GM21723 (cell line): ENCODE measurements at regions not wholly inside any gene's neighbourhood (a gene's known extent, or its start where the extent isn't known, plus 50 kb on each side); places are given as distances from the start of the nearest gene placed in this dataset.

Experiments used
- ATAC-seq: cut with Tn5 transposase; IDR thresholded peaks from one replicate; pipeline ENCODE4 v1.9.1; 2021; ENCODE audit warnings: mild to moderate bottlenecking, moderate library complexity; ENCODE audit not compliant: unreplicated experiment

GRCh38 chr9:84447305-84447704 lies 106.7 kb upstream of the SLC28A3 start:
- no peak for ATAC-seq

DNA sequence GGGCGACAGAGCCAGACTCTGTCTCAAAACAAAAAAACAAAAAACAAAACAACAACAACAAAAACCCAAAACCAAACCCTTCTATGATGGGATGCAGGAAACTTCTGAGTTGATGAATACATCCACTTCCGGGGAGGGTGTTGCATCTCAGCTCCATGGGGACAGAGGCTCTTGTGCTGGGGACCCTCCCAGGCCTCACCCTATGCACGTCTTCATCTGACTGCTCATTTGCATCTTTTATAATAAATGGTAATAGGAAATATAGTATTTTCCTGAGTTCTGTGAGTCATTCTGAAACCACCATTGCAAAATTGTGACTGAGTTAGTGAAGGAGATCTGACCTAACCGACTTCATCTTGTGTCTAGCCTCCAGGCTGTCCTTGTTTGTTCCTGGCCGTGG lies 109.5 kb upstream of the SLC28A3 start:
- no peak for ATAC-seq

- ATAC-seq = no peak
Observed at GRCh38 chr9:84456527-84456926, 116.0 kb upstream of the SLC28A3 start.

DNA sequence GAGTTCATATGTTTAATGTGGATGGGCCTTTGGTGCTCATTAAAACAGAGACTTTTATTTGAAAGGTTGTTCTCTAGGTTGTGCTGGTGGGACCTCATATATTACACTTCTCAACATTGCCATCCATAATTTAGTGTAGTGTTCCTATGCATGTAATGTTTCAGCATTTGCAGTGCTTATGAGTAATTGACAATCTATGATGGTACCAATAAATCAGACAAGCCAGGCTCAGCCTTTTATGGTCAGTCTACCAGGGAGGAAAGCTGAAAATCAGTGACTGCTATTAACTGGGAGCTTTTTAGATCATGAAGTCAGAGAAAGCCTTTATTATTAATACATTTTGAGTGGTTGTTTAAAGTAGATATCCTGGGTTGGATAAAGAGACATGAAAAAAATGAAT lies 120.1 kb upstream of the SLC28A3 start:
- ATAC-seq = no peak

DNA sequence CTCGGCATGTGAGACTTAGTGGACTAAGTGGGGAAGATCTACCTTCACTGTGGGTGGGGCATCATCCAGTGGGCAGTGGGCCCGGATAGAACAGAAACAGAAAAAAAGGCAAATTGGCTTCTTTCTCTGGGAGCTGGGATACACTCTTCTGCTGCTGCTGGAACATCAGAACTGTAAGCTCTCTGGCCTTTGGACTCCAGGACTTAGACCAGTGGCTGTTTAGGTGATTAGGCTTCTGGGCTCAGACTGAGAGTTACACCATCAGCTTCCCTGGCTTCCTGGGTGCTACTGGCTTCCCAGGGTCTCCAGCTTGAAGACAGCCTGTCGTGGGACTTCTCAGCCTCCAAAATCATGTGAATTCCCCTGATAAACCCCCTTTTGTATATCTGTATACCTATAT lies 122.7 kb upstream of the SLC28A3 start:
- no peak for ATAC-seq

DNA sequence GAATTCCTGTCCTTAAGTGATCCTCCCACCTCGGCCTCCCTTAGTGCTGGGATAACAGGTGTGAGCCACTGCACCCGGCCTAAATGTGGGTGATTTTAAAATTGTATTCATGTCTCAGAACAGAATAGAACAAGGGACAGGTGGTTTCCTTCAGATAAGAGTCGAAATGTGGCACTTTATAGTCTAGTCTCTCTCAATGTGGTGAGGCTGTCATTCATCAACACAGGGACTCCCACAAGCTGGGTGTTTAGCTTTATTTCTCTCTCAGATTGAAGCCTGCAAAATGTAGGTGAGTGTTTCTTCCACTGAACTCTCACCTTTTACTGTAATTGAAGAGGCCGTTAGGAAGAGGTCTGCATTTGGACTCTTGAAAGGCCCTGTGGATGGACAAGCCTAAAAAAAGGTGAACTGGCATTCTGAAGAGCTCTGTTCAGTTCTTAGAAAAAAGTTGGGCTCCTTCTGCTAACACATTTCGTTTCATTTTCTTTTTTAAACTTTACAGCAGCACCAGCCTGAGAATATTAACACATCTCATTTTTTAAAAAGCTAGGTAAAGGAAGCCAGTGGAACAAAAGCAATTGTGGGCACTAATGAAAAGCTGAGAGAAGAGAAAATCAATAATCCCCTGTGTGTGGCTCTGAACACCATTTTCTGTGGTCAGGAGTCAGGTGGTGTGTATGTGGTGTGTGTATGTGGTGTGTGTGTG lies 126.2 kb upstream of the SLC28A3 start:
- ATAC-seq = no peak

DNA sequence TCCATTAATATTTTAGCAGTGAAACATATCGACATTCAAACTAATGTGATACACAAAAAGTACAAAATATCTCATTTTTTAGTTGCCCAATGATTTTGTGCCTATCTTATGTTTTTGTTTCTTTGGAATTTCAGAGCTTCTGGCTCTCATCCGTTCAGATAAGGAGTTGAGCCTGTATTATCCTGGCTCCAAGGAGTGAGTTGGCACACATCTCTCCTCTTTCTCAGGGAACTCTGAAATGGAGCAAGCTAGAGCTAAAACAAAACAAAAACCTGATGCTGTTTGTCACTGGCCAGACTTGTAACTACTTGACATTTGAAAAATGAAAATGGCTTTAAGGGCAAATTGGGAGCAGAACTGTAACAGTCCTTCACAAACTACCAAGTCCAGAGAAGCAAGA lies 131.3 kb upstream of the SLC28A3 start:
- ATAC-seq = no peak

- no peak for ATAC-seq
Observed at GRCh38 chr9:84478996-84479395, 138.4 kb upstream of the SLC28A3 start.

DNA sequence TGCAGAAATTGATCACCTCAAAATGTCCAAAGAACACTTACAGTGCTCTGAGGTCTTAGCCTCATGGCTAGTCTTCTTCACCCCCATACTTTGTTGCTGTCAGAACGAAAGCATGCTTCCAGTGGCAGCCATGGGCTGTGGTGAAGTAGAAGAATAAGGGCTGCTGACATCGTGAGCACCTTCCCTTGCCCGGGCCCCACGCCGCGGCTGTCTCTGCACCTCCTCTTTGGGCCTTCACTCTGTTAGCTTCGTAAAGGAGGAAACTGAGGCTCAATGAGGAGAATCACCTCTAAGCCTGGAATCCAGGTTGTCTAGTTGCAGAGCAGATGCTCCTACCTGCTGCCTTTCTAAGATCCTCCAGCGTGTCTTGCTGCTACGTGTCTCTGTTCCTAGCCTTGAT lies 139.5 kb upstream of the SLC28A3 start:
- no peak for ATAC-seq

- ATAC-seq = no peak
Observed at GRCh38 chr9:84481231-84481630, 140.7 kb upstream of the SLC28A3 start.

GRCh38 chr9:84481636-84482218 lies 141.2 kb upstream of the SLC28A3 start:
- no peak for ATAC-seq

DNA sequence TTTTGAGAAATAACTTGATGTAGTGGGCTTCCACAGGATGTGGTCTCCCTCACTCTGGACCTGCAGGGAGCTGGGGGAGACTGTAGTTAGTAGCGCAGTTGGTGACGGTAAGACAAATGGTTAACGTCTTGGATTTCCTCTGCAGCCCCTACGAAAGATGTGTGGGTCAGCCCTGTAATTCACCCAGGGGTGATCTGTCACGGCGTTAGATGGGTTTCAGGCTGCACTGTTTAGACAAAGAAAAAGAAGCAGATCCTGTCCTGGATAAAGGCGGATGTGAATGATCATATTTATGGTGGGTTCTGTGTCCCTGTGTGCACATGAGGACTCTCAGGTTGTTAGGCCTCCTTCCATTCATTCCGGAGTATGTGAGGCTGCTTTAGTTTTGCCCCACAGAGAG lies 142.0 kb upstream of the SLC28A3 start:
- no peak for ATAC-seq

GRCh38 chr9:84484172-84484571 lies 143.6 kb upstream of the SLC28A3 start:
- no peak for ATAC-seq

- no peak for ATAC-seq
Observed at GRCh38 chr9:84485539-84485938, 145.0 kb upstream of the SLC28A3 start.

- no peak for ATAC-seq
Observed at GRCh38 chr9:84486663-84487062, 146.1 kb upstream of the SLC28A3 start.

DNA sequence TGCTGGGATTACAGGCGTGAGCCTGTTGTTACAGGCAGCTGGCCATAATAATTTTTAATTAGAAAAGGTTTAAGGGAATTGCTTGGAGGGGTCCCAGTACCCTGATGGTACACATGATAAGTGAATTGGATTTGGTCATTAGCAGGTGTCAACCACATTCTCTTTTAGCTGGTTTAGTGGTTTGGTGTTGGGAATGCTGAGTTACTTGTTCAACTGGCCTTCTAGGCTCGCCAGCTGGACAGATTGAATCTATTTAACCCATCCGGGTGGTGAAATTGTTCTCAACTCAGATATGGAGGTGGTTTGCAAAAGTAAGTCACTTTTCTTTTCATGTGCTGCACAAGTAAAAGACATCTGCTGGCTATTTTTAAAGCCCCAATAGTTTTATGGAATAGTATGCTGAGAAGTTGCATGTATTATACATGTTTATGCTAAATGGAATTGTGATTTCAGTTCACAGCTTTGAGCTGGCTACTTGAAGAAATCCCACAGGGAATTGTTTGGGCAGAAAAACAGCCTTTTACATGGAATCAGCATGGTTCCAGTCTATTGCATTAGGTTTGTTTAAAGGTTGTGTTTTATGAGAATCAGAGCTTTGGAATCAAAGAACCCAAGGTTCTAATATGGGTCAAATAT lies 149.8 kb upstream of the SLC28A3 start:
- no peak for ATAC-seq

DNA sequence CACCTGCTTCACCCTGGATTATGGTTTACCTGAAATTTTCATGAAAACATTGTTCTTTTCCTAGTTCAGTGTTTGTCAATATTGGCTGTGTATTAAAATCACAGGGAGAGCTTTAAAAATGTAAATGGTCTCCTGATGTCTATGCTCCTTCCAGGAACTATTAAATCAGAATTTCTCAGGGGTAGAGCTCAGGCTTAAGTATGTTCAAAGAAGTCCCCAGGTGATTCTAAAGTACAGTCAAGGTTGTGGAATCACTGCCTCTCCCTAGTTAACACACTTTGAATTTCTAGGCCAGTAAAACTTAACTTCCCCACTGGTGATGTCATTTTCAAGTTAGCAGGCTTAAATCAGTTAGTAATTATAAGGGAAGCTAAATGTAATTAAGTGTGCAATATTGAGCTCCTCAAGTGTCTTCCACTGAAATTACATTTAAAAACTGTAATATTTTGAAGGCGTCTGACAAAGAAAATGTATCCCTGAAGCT lies 150.3 kb upstream of the SLC28A3 start:
- ATAC-seq = no peak

- ATAC-seq = no peak
Observed at GRCh38 chr9:84492366-84493159, 152.0 kb upstream of the SLC28A3 start.

GRCh38 chr9:84493284-84493947 lies 152.9 kb upstream of the SLC28A3 start:
- ATAC-seq = no peak

DNA sequence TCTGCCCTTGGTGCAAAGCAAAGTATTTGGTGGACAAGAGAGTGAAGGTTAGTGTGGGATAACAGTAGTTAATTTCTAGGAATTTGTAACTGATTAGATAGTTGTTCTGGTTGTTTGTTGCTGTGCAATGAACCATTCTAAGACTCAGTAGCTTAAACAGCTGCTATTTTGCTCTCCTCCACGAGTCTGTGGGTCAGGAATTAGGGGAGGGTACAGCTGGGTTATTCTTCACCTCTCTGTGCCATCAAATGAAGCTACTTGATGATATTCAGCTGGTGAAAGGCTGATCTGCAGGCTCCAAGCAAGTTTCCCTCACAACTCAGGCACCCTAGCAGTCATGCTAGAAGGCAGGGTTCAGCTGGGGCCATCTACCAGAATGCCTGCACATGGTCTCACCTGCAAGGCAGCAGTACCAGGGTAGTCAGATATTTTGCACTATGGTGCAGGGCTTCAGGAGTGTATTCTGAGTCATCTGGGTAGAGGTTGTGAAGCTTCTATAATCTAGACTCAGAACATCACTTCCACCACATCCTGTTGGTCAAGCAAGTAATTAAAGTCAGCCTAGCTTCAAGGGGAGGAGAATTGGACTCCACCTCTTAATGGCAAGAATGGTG lies 159.5 kb upstream of the SLC28A3 start:
- ATAC-seq = peak; percentile 81

GRCh38 chr9:84500826-84501225 lies 160.3 kb upstream of the SLC28A3 start:
- no peak for ATAC-seq
